Osteoblast (primary cell): ENCODE measurements at regions not wholly inside any gene's neighbourhood (a gene's known extent, or its start where the extent isn't known, plus 50 kb on each side); places are given as distances from the start of the nearest gene placed in this dataset.
A peak's percentile ranks its signal among the peaks of the same experiment; 100 is the strongest.

ENCODE experiments used
- DNase-seq: peaks from one replicate; pipeline ENCODE4 v3.0.0; 2011; ENCODE audit warnings: low spot score, mixed read lengths; ENCODE audit not compliant: insufficient read length; ENCODE audit errors: missing footprints
- H2AFZ ChIP-seq: 2 replicates; pipeline ENCODE4 v1.6.0; 2011; ENCODE audit warnings: mild to moderate bottlenecking, low read length
- H3K27ac ChIP-seq: 2 replicates; pipeline ENCODE4 v1.5.1; 2011; ENCODE audit warnings: mild to moderate bottlenecking, low read depth, low read length, moderate library complexity
- H3K27me3 ChIP-seq: 2 replicates; pipeline ENCODE4 v1.6.0; 2012; ENCODE audit warnings: mild to moderate bottlenecking, control low read depth, inconsistent platforms, low read length, moderate library complexity; ENCODE audit not compliant: insufficient read depth
- H3K36me3 ChIP-seq: 2 replicates; pipeline ENCODE4 v1.5.1; 2011; ENCODE audit warnings: mild to moderate bottlenecking, low read length, control low read depth, moderate library complexity; ENCODE audit not compliant: insufficient read depth
- H3K4me1 ChIP-seq: 2 replicates; pipeline ENCODE4 v1.5.1; 2011; ENCODE audit warnings: mild to moderate bottlenecking, low read length, control low read depth, moderate library complexity; ENCODE audit not compliant: insufficient read depth
- H3K4me2 ChIP-seq: 2 replicates; pipeline ENCODE4 v1.6.0; 2011; ENCODE audit warnings: mild to moderate bottlenecking, low read length; ENCODE audit not compliant: insufficient read depth
- H3K4me3 ChIP-seq: fragments of 200-600 bp; sonication (generic); 3 replicates; pipeline ENCODE4 v1.5.1; 2012; ENCODE audit warnings: mild to moderate bottlenecking, low read length, inconsistent platforms; ENCODE audit not compliant: insufficient read depth
- H3K79me2 ChIP-seq: 2 replicates; pipeline ENCODE4 v1.6.0; 2012; ENCODE audit warnings: mild to moderate bottlenecking, low read length, control low read depth, inconsistent platforms; ENCODE audit not compliant: insufficient read depth
- H3K9me3 ChIP-seq: 2 replicates; pipeline ENCODE4 v1.5.1; 2011; ENCODE audit warnings: low read depth, low read length, control low read depth
- H4K20me1 ChIP-seq: 2 replicates; pipeline ENCODE4 v1.6.0; 2012; ENCODE audit warnings: mild to moderate bottlenecking, low read length, control low read depth; ENCODE audit not compliant: insufficient read depth
- CTCF ChIP-seq: IDR thresholded peaks from 2 replicates; pipeline ENCODE4 v1.5.1; 2011; ENCODE audit warnings: mild to moderate bottlenecking, low read depth, low read length, moderate library complexity; ENCODE audit errors: extremely low read depth

GRCh38 chrX:40156470-40157227 is 58.9 kb upstream of the BCOR start:
- no peak for TF ChIP-seq CTCF
- Histone ChIP-seq H4K20me1 (no peaks in the 10 kb centered on the region), H3K27me3 (peaks cover 31% of the 10 kb centered on the region), H3K4me2 (no peak overlapping the region), H3K27ac (no peak overlapping the region), H3K4me3 (no peak overlapping the region), H3K36me3 (no peaks in the 10 kb centered on the region), H3K4me1 (peaks cover 3% of the 10 kb centered on the region), H2AFZ (no peak overlapping the region), H3K79me2 (no peaks in the 10 kb centered on the region), H3K9me3 (no peaks in the 10 kb centered on the region)
- peak; percentile 83 for DNase-seq

GRCh38 chrX:40155589-40156469 is 58.1 kb upstream of the BCOR start:
- no peak overlapping the region for H2AFZ ChIP-seq
- no peak for TF ChIP-seq CTCF

GRCh38 chrX:40154853-40155588 is 57.3 kb upstream of the BCOR start:
- peak overlapping the region; percentile 85 for H3K4me2 ChIP-seq
- H3K27me3 ChIP-seq, result peaks cover 45% of the 10 kb centered on the region
- H3K4me1 ChIP-seq, result peaks cover 3% of the 10 kb centered on the region

More at GRCh38 chrX:40155589-40156469, 58.1 kb upstream of the BCOR start:
- Histone ChIP-seq H3K4me1 (peaks cover 3% of the 10 kb centered on the region), H3K27ac (no peak overlapping the region), H4K20me1 (no peaks in the 10 kb centered on the region), H3K4me2 (no peak overlapping the region), H3K79me2 (no peaks in the 10 kb centered on the region), H3K27me3 (peaks cover 38% of the 10 kb centered on the region), H3K36me3 (no peaks in the 10 kb centered on the region), H3K9me3 (no peaks in the 10 kb centered on the region), H3K4me3 (no peak overlapping the region)
- DNase-seq, result peak; percentile 83

More at GRCh38 chrX:40154853-40155588, 57.3 kb upstream of the BCOR start:
- Histone ChIP-seq H3K27ac (no peak overlapping the region), H3K4me3 (peak overlapping the region; percentile 69), H3K79me2 (no peaks in the 10 kb centered on the region), H2AFZ (peak overlapping the region; percentile 63), H3K36me3 (no peaks in the 10 kb centered on the region), H3K9me3 (no peaks in the 10 kb centered on the region), H4K20me1 (no peaks in the 10 kb centered on the region)
- no peak for TF ChIP-seq CTCF
- DNase-seq, result peak; percentile 95
